ENCODE measurements at regions not wholly inside any gene's neighbourhood (a gene's known extent, or its start where the extent isn't known, plus 50 kb on each side); places are given as distances from the start of the nearest gene placed in this dataset.

DNA sequence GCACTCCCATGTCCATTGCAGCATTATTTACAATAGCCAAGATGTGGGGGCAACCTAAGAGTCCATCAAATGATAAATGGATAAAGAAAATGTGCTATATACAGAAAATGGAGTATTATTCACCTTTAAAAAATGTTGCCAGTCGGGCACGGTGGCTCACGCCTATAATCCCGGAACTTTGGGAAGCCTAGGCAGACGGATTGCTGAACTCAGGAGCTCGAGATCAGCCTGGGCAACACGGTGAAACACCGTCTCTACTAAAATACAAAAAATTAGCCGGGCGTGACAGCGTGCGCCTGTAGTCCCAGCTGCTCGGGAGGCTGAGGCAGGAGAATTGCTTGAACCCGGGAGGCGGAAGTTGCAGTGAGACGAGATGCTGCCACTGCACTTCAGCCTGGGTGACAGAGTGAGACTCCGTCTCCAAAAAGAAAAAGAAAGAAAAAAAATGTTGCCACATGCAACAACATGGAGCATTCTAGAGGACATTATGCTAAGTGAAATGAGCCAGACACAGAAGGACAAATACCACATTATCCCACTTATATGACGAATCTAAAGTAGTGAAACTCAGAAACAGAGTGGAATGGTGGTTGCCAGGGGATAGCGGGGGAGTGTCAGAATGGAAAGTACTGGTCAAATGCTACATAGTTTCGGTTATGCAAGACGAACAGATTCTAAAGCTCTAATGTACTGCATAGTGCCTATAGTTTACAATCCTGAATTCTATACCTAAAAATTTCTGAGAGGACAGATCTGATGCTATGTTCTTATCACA lies 1385.6 kb upstream of the TMEFF2 start:
- 79% methylated on average over 21 of the region's 21 CpGs for WGBS (ENCODE audit: low lambda C conversion rate)
- DNase-seq, result no peak
- Histone ChIP-seq H3K9me2 (0 out of 2 replicates have a peak, but pooled peaks cover 5% of the 10 kb centered on the region), H3K4me3 (ENCODE audit: low read depth in 2 of 2, low read length in 1 of 2) (no peak overlapping the region), H2AFZ (ENCODE audit: low read depth) (no peak overlapping the region), H3K9ac (no peak overlapping the region), H3K36me3 (replicated peaks in 1 of 2; ENCODE audit: control insufficient read depth in 1 of 2, insufficient read depth in 2 of 2, low read length in 1 of 2) (no peaks in the 10 kb centered on the region), H3F3A (replicated peaks; ENCODE audit: insufficient read depth) (no peaks in the 10 kb centered on the region), H3K27ac (ENCODE audit: low read depth in 2 of 2, low read length in 1 of 2) (no peak overlapping the region), H3K4me2 (no peak overlapping the region), H3K27me3 (ENCODE audit: insufficient read depth) (no peaks in the 10 kb centered on the region), H3K9me3 (no peaks in the 10 kb centered on the region), H3K79me2 (ENCODE audit: insufficient read depth) (no peaks in the 10 kb centered on the region; the same call in 1 of the 2 replicates), H3K4me1 (ENCODE audit: control insufficient read depth in 1 of 2, insufficient read depth in 2 of 2, low read depth in 1 of 2, low read length in 1 of 2) (no peaks in the 10 kb centered on the region; a peak in 1 of 4 replicates), H4K20me1 (ENCODE audit: insufficient read depth) (no peaks in the 10 kb centered on the region)
- ChIA-PET CTCF (no interaction called here), POLR2A (no interaction called here)
- TF ChIP-seq FOXJ3 (CRISPR knock-in tag; IDR thresholded peaks at IDR 0.05) (no peak), TEAD4 (IDR thresholded peaks at IDR 0.05; ENCODE audit: borderline replicate concordance, insufficient read depth) (no peak), ELF1 (IDR thresholded peaks at IDR 0.05) (no peak), FOXM1 (IDR thresholded peaks at IDR 0.05; ENCODE audit: low read depth) (no peak), POLR2AphosphoS5 (IDR thresholded peaks at IDR 0.05; ENCODE audit: low read depth, low read length) (no peak), EZH2phosphoT487 (IDR thresholded peaks at IDR 0.05; ENCODE audit: borderline replicate concordance, low read depth) (no peak), MEF2A (IDR thresholded peaks at IDR 0.05; ENCODE audit: borderline replicate concordance, low read depth) (no peak), JUND (IDR thresholded peaks at IDR 0.05) (no peak)
- TF ChIP-seq, protein P1, sequence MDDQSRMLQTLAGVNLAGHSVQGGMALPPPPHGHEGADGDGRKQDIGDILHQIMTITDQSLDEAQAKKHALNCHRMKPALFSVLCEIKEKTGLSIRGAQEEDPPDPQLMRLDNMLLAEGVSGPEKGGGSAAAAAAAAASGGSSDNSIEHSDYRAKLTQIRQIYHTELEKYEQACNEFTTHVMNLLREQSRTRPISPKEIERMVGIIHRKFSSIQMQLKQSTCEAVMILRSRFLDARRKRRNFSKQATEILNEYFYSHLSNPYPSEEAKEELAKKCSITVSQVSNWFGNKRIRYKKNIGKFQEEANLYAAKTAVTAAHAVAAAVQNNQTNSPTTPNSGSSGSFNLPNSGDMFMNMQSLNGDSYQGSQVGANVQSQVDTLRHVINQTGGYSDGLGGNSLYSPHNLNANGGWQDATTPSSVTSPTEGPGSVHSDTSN (IDR thresholded peaks at IDR 0.05), result no peak
- TF ChIP-seq, protein P2, sequence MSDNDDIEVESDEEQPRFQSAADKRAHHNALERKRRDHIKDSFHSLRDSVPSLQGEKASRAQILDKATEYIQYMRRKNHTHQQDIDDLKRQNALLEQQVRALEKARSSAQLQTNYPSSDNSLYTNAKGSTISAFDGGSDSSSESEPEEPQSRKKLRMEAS (IDR thresholded peaks at IDR 0.05; ENCODE audit: low read depth), result no peak

DNA sequence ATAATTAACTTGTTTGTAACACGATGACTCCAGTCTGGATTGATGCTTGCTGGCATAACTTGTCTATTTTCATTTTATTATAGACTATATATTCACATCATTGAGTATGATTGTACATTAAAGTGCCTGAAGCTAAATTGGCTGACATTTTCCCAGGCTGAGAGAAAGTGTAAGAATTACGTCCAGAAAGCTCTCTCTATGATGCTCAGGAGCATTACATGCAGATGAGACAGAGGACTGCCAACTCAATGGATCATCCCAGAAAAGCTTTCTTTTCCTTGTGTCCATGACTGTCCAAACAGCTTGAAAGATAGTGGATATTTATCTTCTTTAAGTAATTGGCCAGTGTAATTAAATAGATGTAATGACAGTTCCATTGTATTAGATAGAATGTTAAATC lies 1372.2 kb upstream of the TMEFF2 start:
- POLR2A ChIA-PET, result no interaction called here
- no peaks in the 10 kb centered on the region for H3K27me3 ChIP-seq (ENCODE audit: insufficient read depth)
- H4K20me1 ChIP-seq (ENCODE audit: insufficient read depth), result no peaks in the 10 kb centered on the region
- TF ChIP-seq FOSL2 (IDR thresholded peaks at IDR 0.05; ENCODE audit: borderline replicate concordance, low read depth) (no peak), TCF12 (IDR thresholded peaks at IDR 0.05) (no peak), GATA2 (CRISPR knock-in tag; IDR thresholded peaks at IDR 0.05) (no peak), NRF1 (IDR thresholded peaks at IDR 0.05; ENCODE audit: low read depth, low read length) (no peak)
- H3K4me2 ChIP-seq, result no peak overlapping the region
- no peak overlapping the region for H3K27ac ChIP-seq (ENCODE audit: low read depth in 2 of 2, low read length in 1 of 2)
- DNase-seq, result no peak
- H3F3A ChIP-seq (replicated peaks; ENCODE audit: insufficient read depth), result no peaks in the 10 kb centered on the region
- no peaks in the 10 kb centered on the region for H3K79me2 ChIP-seq (ENCODE audit: insufficient read depth)
- CTCF ChIA-PET, result no interaction called here
- no peaks in the 10 kb centered on the region for H3K4me1 ChIP-seq (ENCODE audit: control insufficient read depth in 1 of 2, insufficient read depth in 2 of 2, low read depth in 1 of 2, low read length in 1 of 2)
- no peaks in the 10 kb centered on the region for H3K9me2 ChIP-seq
- H2AFZ ChIP-seq (ENCODE audit: low read depth), result no peak overlapping the region; the same call in 1 of the 2 replicates
- no peaks in the 10 kb centered on the region for H3K36me3 ChIP-seq (replicated peaks in 1 of 2; ENCODE audit: control insufficient read depth in 1 of 2, insufficient read depth in 2 of 2, low read length in 1 of 2)
- whole genome bisulfite sequencing (ENCODE audit: low lambda C conversion rate), result 63% methylated on average over 2 of the region's 2 CpGs
- H3K4me3 ChIP-seq (ENCODE audit: low read depth in 2 of 2, low read length in 1 of 2), result no peak overlapping the region
- no peak overlapping the region for H3K9ac ChIP-seq
- H3K9me3 ChIP-seq, result no peaks in the 10 kb centered on the region
